ENCODE measurements at regions not wholly inside any gene's neighbourhood (a gene's known extent, or its start where the extent isn't known, plus 50 kb on each side); places are given as distances from the start of the nearest gene placed in this dataset.

DNA sequence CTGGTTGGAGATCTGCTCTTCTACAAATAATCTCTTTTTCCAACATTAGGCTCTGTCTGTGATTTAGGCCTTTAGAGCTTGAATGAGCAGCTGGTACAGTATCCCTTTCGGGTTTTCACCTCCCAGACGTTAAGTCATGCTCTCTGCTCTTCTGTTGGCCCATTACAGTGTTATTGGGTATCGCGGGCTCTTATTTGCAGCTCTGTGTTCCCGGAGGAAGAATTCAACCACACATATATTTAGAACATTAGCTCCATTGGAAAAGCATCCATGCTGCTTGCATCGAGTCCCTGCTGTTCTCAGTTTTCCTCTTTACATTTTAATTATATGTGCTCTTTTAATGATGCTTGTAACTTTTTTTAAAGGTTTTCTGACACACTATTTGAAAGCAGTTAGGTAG is 278.0 kb upstream of the ADCY2 start:
- ATAC-seq, result no peak
- TF ChIP-seq ZC3H10 (CRISPR knock-in tag; IDR thresholded peaks at IDR 0.05) (no peak), ZFP30 (CRISPR knock-in tag; IDR thresholded peaks at IDR 0.05) (no peak), SNAI2 (CRISPR knock-in tag; IDR thresholded peaks at IDR 0.05) (no peak), CSDC2 (CRISPR knock-in tag; IDR thresholded peaks at IDR 0.05) (no peak), OSR1 (CRISPR knock-in tag; IDR thresholded peaks at IDR 0.05) (no peak), TCF4 (CRISPR knock-in tag; IDR thresholded peaks at IDR 0.05; ENCODE audit: borderline replicate concordance) (no peak), ZNF70 (CRISPR knock-in tag; IDR thresholded peaks at IDR 0.05) (no peak), ZNF565 (CRISPR knock-in tag; conservative IDR thresholded peaks at IDR 0.05; ENCODE audit: low read depth) (no peak), BACH2 (CRISPR knock-in tag; IDR thresholded peaks at IDR 0.05; ENCODE audit: borderline replicate concordance) (no peak), GLIS3 (CRISPR knock-in tag; IDR thresholded peaks at IDR 0.05) (no peak), PPARA (CRISPR knock-in tag; IDR thresholded peaks at IDR 0.05; ENCODE audit: borderline replicate concordance) (no peak), ISL1 (CRISPR knock-in tag; IDR thresholded peaks at IDR 0.05) (no peak), ESRRG (CRISPR knock-in tag; IDR thresholded peaks at IDR 0.05) (no peak), ZFP3 (CRISPR knock-in tag; IDR thresholded peaks at IDR 0.05) (no peak)
- TF ChIP-seq, protein P1, sequence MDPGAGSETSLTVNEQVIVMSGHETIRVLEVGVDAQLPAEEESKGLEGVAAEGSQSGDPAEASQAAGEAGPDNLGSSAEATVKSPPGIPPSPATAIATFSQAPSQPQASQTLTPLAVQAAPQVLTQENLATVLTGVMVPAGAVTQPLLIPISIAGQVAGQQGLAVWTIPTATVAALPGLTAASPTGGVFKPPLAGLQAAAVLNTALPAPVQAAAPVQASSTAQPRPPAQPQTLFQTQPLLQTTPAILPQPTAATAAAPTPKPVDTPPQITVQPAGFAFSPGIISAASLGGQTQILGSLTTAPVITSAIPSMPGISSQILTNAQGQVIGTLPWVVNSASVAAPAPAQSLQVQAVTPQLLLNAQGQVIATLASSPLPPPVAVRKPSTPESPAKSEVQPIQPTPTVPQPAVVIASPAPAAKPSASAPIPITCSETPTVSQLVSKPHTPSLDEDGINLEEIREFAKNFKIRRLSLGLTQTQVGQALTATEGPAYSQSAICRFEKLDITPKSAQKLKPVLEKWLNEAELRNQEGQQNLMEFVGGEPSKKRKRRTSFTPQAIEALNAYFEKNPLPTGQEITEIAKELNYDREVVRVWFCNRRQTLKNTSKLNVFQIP (CRISPR knock-in tag; IDR thresholded peaks at IDR 0.05; ENCODE audit: borderline replicate concordance, low read depth), result no peak
- TF ChIP-seq, protein P2, sequence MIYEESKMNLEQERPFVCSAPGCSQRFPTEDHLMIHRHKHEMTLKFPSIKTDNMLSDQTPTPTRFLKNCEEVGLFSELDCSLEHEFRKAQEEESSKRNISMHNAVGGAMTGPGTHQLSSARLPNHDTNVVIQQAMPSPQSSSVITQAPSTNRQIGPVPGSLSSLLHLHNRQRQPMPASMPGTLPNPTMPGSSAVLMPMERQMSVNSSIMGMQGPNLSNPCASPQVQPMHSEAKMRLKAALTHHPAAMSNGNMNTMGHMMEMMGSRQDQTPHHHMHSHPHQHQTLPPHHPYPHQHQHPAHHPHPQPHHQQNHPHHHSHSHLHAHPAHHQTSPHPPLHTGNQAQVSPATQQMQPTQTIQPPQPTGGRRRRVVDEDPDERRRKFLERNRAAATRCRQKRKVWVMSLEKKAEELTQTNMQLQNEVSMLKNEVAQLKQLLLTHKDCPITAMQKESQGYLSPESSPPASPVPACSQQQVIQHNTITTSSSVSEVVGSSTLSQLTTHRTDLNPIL (CRISPR knock-in tag; IDR thresholded peaks at IDR 0.05; ENCODE audit: low read depth), result no peak
- TF ChIP-seq, protein P3, sequence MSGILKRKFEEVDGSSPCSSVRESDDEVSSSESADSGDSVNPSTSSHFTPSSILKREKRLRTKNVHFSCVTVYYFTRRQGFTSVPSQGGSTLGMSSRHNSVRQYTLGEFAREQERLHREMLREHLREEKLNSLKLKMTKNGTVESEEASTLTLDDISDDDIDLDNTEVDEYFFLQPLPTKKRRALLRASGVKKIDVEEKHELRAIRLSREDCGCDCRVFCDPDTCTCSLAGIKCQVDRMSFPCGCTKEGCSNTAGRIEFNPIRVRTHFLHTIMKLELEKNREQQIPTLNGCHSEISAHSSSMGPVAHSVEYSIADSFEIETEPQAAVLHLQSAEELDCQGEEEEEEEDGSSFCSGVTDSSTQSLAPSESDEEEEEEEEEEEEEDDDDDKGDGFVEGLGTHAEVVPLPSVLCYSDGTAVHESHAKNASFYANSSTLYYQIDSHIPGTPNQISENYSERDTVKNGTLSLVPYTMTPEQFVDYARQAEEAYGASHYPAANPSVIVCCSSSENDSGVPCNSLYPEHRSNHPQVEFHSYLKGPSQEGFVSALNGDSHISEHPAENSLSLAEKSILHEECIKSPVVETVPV (CRISPR knock-in tag; IDR thresholded peaks at IDR 0.05), result no peak

DNA sequence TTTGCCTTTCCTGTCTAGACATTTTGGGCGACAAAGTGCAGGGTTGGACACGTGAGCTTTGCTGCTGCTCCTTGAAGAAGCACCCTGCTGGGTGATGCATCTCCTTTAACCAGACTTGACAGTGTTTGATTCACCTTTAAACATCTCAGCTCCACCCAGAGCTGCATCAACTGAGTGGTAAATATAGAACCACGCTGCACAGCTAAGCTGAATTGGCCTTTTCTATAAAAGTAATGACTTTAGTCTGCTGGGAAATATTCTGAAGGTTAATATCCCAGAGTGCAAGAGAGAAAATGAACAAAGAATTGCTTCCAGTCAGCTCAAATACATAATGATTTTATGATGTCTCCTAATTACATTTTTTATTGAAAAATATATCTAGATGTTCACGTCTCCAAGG is 264.3 kb upstream of the ADCY2 start:
- no peak for ATAC-seq
- TF ChIP-seq, protein P1 (CRISPR knock-in tag; IDR thresholded peaks at IDR 0.05; ENCODE audit: borderline replicate concordance, low read depth), result no peak
- TF ChIP-seq ZC3H10 (CRISPR knock-in tag; IDR thresholded peaks at IDR 0.05), result no peak
- no peak for TF ChIP-seq TOX (CRISPR knock-in tag; IDR thresholded peaks at IDR 0.05; ENCODE audit: borderline replicate concordance)
- TF ChIP-seq ZFP30 (CRISPR knock-in tag; IDR thresholded peaks at IDR 0.05), result no peak
- TF ChIP-seq ZNF70 (CRISPR knock-in tag; IDR thresholded peaks at IDR 0.05), result no peak
- no peak for TF ChIP-seq ARNTL (CRISPR knock-in tag; IDR thresholded peaks at IDR 0.05; ENCODE audit: borderline replicate concordance, low read depth)
- TF ChIP-seq RARB (CRISPR knock-in tag; IDR thresholded peaks at IDR 0.05), result no peak
- TF ChIP-seq, protein P4, sequence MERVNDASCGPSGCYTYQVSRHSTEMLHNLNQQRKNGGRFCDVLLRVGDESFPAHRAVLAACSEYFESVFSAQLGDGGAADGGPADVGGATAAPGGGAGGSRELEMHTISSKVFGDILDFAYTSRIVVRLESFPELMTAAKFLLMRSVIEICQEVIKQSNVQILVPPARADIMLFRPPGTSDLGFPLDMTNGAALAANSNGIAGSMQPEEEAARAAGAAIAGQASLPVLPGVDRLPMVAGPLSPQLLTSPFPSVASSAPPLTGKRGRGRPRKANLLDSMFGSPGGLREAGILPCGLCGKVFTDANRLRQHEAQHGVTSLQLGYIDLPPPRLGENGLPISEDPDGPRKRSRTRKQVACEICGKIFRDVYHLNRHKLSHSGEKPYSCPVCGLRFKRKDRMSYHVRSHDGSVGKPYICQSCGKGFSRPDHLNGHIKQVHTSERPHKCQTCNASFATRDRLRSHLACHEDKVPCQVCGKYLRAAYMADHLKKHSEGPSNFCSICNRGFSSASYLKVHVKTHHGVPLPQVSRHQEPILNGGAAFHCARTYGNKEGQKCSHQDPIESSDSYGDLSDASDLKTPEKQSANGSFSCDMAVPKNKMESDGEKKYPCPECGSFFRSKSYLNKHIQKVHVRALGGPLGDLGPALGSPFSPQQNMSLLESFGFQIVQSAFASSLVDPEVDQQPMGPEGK (CRISPR knock-in tag; IDR thresholded peaks at IDR 0.05; ENCODE audit: borderline replicate concordance), result no peak
- no peak for TF ChIP-seq GLIS3 (CRISPR knock-in tag; IDR thresholded peaks at IDR 0.05)
- TF ChIP-seq CSDC2 (CRISPR knock-in tag; IDR thresholded peaks at IDR 0.05), result no peak
- TF ChIP-seq, protein P3 (CRISPR knock-in tag; IDR thresholded peaks at IDR 0.05), result no peak
- no peak for TF ChIP-seq ZNF565 (CRISPR knock-in tag; conservative IDR thresholded peaks at IDR 0.05; ENCODE audit: low read depth)
- no peak for TF ChIP-seq ESRRG (CRISPR knock-in tag; IDR thresholded peaks at IDR 0.05)

DNA sequence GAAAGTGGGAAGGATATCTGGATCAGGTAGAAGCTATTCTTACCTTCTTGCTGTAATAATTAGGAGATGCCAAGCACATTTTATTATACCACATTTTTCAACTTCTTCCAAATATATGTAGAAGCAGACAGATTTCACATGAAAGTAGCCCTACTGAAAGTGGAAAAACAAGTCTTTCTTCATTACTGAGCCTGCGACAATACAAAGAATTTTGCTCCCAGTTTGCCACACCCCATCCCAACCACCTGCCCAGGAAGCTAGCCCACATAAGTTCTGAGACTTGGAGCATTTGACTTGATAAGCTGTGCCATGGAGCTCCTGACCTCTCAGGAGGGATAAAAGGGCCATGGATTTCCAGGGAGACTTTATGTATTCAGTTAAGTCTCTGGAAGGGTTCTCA is 249.1 kb upstream of the ADCY2 start:
- TF ChIP-seq, protein P1 (CRISPR knock-in tag; IDR thresholded peaks at IDR 0.05; ENCODE audit: borderline replicate concordance, low read depth), result no peak
- TF ChIP-seq GLIS3 (CRISPR knock-in tag; IDR thresholded peaks at IDR 0.05), result no peak
- TF ChIP-seq TCF4 (CRISPR knock-in tag; IDR thresholded peaks at IDR 0.05; ENCODE audit: borderline replicate concordance), result no peak
- TF ChIP-seq ZFP30 (CRISPR knock-in tag; IDR thresholded peaks at IDR 0.05), result no peak
- TF ChIP-seq ZNF70 (CRISPR knock-in tag; IDR thresholded peaks at IDR 0.05), result no peak
- no peak for TF ChIP-seq ZNF565 (CRISPR knock-in tag; conservative IDR thresholded peaks at IDR 0.05; ENCODE audit: low read depth)
- no peak for TF ChIP-seq BACH2 (CRISPR knock-in tag; IDR thresholded peaks at IDR 0.05; ENCODE audit: borderline replicate concordance)
- TF ChIP-seq, protein P5, sequence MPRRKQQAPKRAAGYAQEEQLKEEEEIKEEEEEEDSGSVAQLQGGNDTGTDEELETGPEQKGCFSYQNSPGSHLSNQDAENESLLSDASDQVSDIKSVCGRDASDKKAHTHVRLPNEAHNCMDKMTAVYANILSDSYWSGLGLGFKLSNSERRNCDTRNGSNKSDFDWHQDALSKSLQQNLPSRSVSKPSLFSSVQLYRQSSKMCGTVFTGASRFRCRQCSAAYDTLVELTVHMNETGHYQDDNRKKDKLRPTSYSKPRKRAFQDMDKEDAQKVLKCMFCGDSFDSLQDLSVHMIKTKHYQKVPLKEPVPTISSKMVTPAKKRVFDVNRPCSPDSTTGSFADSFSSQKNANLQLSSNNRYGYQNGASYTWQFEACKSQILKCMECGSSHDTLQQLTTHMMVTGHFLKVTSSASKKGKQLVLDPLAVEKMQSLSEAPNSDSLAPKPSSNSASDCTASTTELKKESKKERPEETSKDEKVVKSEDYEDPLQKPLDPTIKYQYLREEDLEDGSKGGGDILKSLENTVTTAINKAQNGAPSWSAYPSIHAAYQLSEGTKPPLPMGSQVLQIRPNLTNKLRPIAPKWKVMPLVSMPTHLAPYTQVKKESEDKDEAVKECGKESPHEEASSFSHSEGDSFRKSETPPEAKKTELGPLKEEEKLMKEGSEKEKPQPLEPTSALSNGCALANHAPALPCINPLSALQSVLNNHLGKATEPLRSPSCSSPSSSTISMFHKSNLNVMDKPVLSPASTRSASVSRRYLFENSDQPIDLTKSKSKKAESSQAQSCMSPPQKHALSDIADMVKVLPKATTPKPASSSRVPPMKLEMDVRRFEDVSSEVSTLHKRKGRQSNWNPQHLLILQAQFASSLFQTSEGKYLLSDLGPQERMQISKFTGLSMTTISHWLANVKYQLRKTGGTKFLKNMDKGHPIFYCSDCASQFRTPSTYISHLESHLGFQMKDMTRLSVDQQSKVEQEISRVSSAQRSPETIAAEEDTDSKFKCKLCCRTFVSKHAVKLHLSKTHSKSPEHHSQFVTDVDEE (CRISPR knock-in tag; IDR thresholded peaks at IDR 0.05), result no peak
- TF ChIP-seq OSR1 (CRISPR knock-in tag; IDR thresholded peaks at IDR 0.05), result no peak
- TF ChIP-seq ZC3H10 (CRISPR knock-in tag; IDR thresholded peaks at IDR 0.05), result no peak
- ATAC-seq, result no peak
